IMR-90 (cell line): ENCODE measurements at regions not wholly inside any gene's neighbourhood (a gene's known extent, or its start where the extent isn't known, plus 50 kb on each side); places are given as distances from the start of the nearest gene placed in this dataset.

ENCODE experiments used
- ATAC-seq: fragments of 200-7000 bp; cut with Tn5 transposase; 2 replicates; pipeline ENCODE4 v1.9.1; 2020; ENCODE audit warnings: low read depth, mild to moderate bottlenecking, moderate library complexity
- BruUV-seq: library from RNA; stranded (reverse); fragments of 400-500 nt; replicated peaks from 2 replicates; lab custom pipeline; 2021; lab: Mats Ljungman, UMichigan
- CTCF ChIA-PET: fragments of 300-600 bp; formaldehyde crosslinking; extraction: SDS; loops from one replicate; lab custom pipeline; 2021; ENCODE audit warnings: antibody characterized with exemption; lab: Yijun Ruan, JAX
- POLR2A ChIA-PET: fragments of 300-600 bp; sonication (Branson Sonifier 250); formaldehyde crosslinking; loops from one replicate; lab custom pipeline; 2022; ENCODE audit warnings: antibody characterized with exemption; ENCODE audit not compliant: unreplicated experiment; lab: Charles Lee
- DNase-seq: peaks from one replicate; pipeline ENCODE4 v3.0.0; 2013
- H2AFZ ChIP-seq: replicated peaks from 2 replicates; pipeline ENCODE3; 2013; ENCODE audit warnings: low read length, mild to moderate bottlenecking; ENCODE audit not compliant: poor library complexity
- H2AK5ac ChIP-seq: 2 replicates; pipeline ENCODE4 v1.6.1; 2013; ENCODE audit warnings: low read depth, low read length, inconsistent platforms
- H2AK9ac ChIP-seq: replicated peaks from 2 replicates; pipeline ENCODE3; 2013; ENCODE audit warnings: mild to moderate bottlenecking, low read depth, low read length, moderate library complexity; ENCODE audit not compliant: poor library complexity
- H2BK120ac ChIP-seq: 2 replicates; pipeline ENCODE4 v1.6.1; 2013; ENCODE audit warnings: low read depth, low read length, inconsistent platforms
- H2BK15ac ChIP-seq: 3 replicates; pipeline ENCODE4 v1.6.1; 2013; ENCODE audit warnings: low read depth, low read length, inconsistent platforms
- H2BK20ac ChIP-seq: 2 replicates; pipeline ENCODE4 v1.6.1; 2013; ENCODE audit warnings: low read depth, mild to moderate bottlenecking, inconsistent platforms, low read length, moderate library complexity
- H2BK5ac ChIP-seq: 2 replicates; pipeline ENCODE4 v1.6.1; 2013; ENCODE audit warnings: mild to moderate bottlenecking, low read depth, low read length, inconsistent platforms; ENCODE audit not compliant: poor library complexity, severe bottlenecking
- H3K14ac ChIP-seq: replicated peaks from 2 replicates; pipeline ENCODE4 v1.6.1; 2013; ENCODE audit warnings: low read depth, low read length, inconsistent platforms
- H3K18ac ChIP-seq: 2 replicates; pipeline ENCODE4 v1.6.1; 2013; ENCODE audit warnings: low read depth, low read length, control low read depth
- H3K23ac ChIP-seq: 2 replicates; pipeline ENCODE4 v1.6.1; 2013; ENCODE audit warnings: low read depth, low read length, inconsistent platforms
- H3K27ac ChIP-seq: 2 replicates; pipeline ENCODE4 v1.5.1; 2013; ENCODE audit warnings: mild to moderate bottlenecking, control low read depth, low read length; ENCODE audit not compliant: insufficient read depth
- H3K27me3 ChIP-seq: 2 replicates; pipeline ENCODE4 v1.6.1; 2013; ENCODE audit warnings: low read length; ENCODE audit not compliant: control insufficient read depth, insufficient read depth
- H3K36me3 ChIP-seq: 2 replicates; pipeline ENCODE4 v1.6.1; 2013; ENCODE audit warnings: low read length, mixed read lengths; ENCODE audit not compliant: control insufficient read depth, insufficient read depth
- H3K4ac ChIP-seq: 2 replicates; pipeline ENCODE4 v1.6.1; 2013; ENCODE audit warnings: low read depth, low read length, inconsistent platforms
- H3K4me1 ChIP-seq: 2 replicates; pipeline ENCODE4 v1.6.1; 2013; ENCODE audit warnings: low read length, mixed read lengths; ENCODE audit not compliant: control insufficient read depth, insufficient read depth
- H3K4me2 ChIP-seq: 2 replicates; pipeline ENCODE4 v1.6.1; 2013; ENCODE audit warnings: low read depth, mild to moderate bottlenecking, control low read depth, low read length, moderate library complexity
- H3K4me3 ChIP-seq: 2 replicates; pipeline ENCODE4 v1.5.1; 2013; ENCODE audit warnings: low read depth, mild to moderate bottlenecking, control low read depth, low read length, moderate library complexity; ENCODE audit not compliant: insufficient read depth
- H3K56ac ChIP-seq: 2 replicates; pipeline ENCODE4 v1.6.1; 2013; ENCODE audit warnings: low read length, inconsistent platforms; ENCODE audit not compliant: insufficient read depth; ENCODE audit errors: extremely low read depth
- H3K79me1 ChIP-seq, 2 experiments: 2 replicates each; pipeline ENCODE4 v1.6.1; 2013; ENCODE audit warnings: low read length in 2 of 2, inconsistent platforms in 1 of 2, low read depth in 1 of 2
- H3K9ac ChIP-seq: 2 replicates; pipeline ENCODE4 v1.6.1; 2013; ENCODE audit warnings: low read depth, low read length, control low read depth
- H3K9me1 ChIP-seq: 2 replicates; pipeline ENCODE4 v1.6.1; 2013; ENCODE audit warnings: low read length, inconsistent platforms; ENCODE audit not compliant: insufficient read depth
- H3K9me3 ChIP-seq: 2 replicates; pipeline ENCODE4 v1.6.1; 2013; ENCODE audit warnings: low read length; ENCODE audit not compliant: control insufficient read depth, insufficient read depth
- H4K20me1 ChIP-seq: 2 replicates; pipeline ENCODE4 v1.6.1; 2013; ENCODE audit warnings: low read length, inconsistent platforms; ENCODE audit not compliant: insufficient read depth
- H4K5ac ChIP-seq: 2 replicates; pipeline ENCODE4 v1.6.1; 2013; ENCODE audit warnings: mild to moderate bottlenecking, low read depth, low read length, control low read depth
- H4K8ac ChIP-seq, 2 experiments: 2 replicates each; pipeline ENCODE4 v1.6.1; 2013; ENCODE audit warnings: low read depth in 2 of 2, low read length in 2 of 2, control low read depth in 1 of 2, inconsistent platforms in 1 of 2
- H4K91ac ChIP-seq: 2 replicates; pipeline ENCODE4 v1.6.1; 2013; ENCODE audit warnings: low read depth, low read length, inconsistent platforms; ENCODE audit not compliant: insufficient read depth
- BHLHE40 ChIP-seq: fragments of 150-350 bp; IDR thresholded peaks from 2 replicates; pipeline ENCODE4 v1.6.1; 2016; ENCODE audit warnings: mild to moderate bottlenecking, low read depth, low read length
- CEBPB ChIP-seq: IDR thresholded peaks from 2 replicates; pipeline ENCODE4 v1.6.1; 2012; ENCODE audit warnings: low read depth, low read length, improper control_type of control experiment
- CHD1 ChIP-seq: IDR thresholded peaks from 2 replicates; pipeline ENCODE4 v1.6.1; 2012; ENCODE audit warnings: low read depth, low read length, improper control_type of control experiment
- FOS ChIP-seq: fragments of 150-350 bp; IDR thresholded peaks from 2 replicates; pipeline ENCODE4 v1.6.1; 2016; ENCODE audit warnings: low read depth, low read length
- MAFK ChIP-seq: IDR thresholded peaks from 2 replicates; pipeline ENCODE4 v1.6.1; 2012; ENCODE audit warnings: low read depth, low read length, improper control_type of control experiment
- MAZ ChIP-seq: IDR thresholded peaks from 2 replicates; pipeline ENCODE4 v1.6.1; 2012; ENCODE audit warnings: low read depth, mild to moderate bottlenecking, low read length, improper control_type of control experiment, moderate library complexity, borderline replicate concordance
- MXI1 ChIP-seq: IDR thresholded peaks from 2 replicates; pipeline ENCODE4 v1.6.1; 2012; ENCODE audit warnings: low read depth, mild to moderate bottlenecking, low read length, moderate library complexity, borderline replicate concordance
- NFE2L2 ChIP-seq: fragments of 150-350 bp; IDR thresholded peaks from 2 replicates; pipeline ENCODE4 v1.6.1; 2016; ENCODE audit warnings: low read depth, mild to moderate bottlenecking, low read length
- POLR2A ChIP-seq: IDR thresholded peaks from 2 replicates; pipeline ENCODE4 v1.6.1; 2012; ENCODE audit warnings: mild to moderate bottlenecking, low read depth, low read length
- RAD21 ChIP-seq: IDR thresholded peaks from 2 replicates; pipeline ENCODE4 v1.6.1; 2012; ENCODE audit warnings: low read length, improper control_type of control experiment
- RCOR1 ChIP-seq: IDR thresholded peaks from 2 replicates; pipeline ENCODE4 v1.6.1; 2012; ENCODE audit warnings: mild to moderate bottlenecking, low read length, improper control_type of control experiment; ENCODE audit not compliant: insufficient replicate concordance
- RFX5 ChIP-seq: IDR thresholded peaks from 2 replicates; pipeline ENCODE4 v1.8.0; 2012; ENCODE audit warnings: low read depth, mild to moderate bottlenecking, low read length, moderate library complexity
- SMC3 ChIP-seq: fragments of 150-350 bp; IDR thresholded peaks from 2 replicates; pipeline ENCODE4 v1.6.1; 2016; ENCODE audit warnings: low read depth, mild to moderate bottlenecking, antibody characterized with exemption, low read length, moderate library complexity
- whole genome bisulfite sequencing, 2 experiments: methylation state at CpG; one replicate each; pipeline versions ENCODE4 v1.1.5 to v1.1.7; 2013; ENCODE audit warnings: missing lambda C conversion rate in 2 of 2; ENCODE audit not compliant: insufficient read length in 1 of 2; ENCODE audit errors: extremely low coverage in 2 of 2; 5-methylcytosine and 5-hydroxymethylcytosine counted together
- dilution Hi-C: fragments of 300-500 bp; cut with HindIII; formaldehyde crosslinking; loops from one replicate; pipeline ENCODE4 v1.14.3; 2018; ENCODE audit warnings: low sequenced_read_pairs; ENCODE audit not compliant: unreplicated experiment
- in situ Hi-C: fragments of 300-500 bp; cut with MboI; formaldehyde crosslinking; loops from 3 replicates; pipeline ENCODE4 v1.14.3; 2019; ENCODE audit warnings: low sequenced_read_pairs, inconsistent platforms, mixed read lengths
- intact Hi-C: fragments of 100-400 bp; cut with micrococcal nuclease; formaldehyde crosslinking; loops from 2 replicates; pipeline ENCODE4 v1.10.0; 2022
- TF ChIP-seq, protein P1 (sequence below): conservative IDR thresholded peaks from 2 replicates; pipeline ENCODE4 v1.5.1; 2012; ENCODE audit warnings: mild to moderate bottlenecking, low read depth, low read length, improper control_type of control experiment
- TF ChIP-seq, protein P2 (sequence below): fragments of 150-350 bp; IDR thresholded peaks from 2 replicates; pipeline ENCODE4 v1.6.1; 2017; ENCODE audit warnings: mild to moderate bottlenecking, antibody characterized with exemption, low read length, low read depth
- TF ChIP-seq, protein P3 (sequence below): fragments of 150-350 bp; IDR thresholded peaks from 2 replicates; pipeline ENCODE4 v1.6.1; 2016; ENCODE audit warnings: low read depth, mild to moderate bottlenecking, low read length, moderate library complexity, borderline replicate concordance

DNA sequence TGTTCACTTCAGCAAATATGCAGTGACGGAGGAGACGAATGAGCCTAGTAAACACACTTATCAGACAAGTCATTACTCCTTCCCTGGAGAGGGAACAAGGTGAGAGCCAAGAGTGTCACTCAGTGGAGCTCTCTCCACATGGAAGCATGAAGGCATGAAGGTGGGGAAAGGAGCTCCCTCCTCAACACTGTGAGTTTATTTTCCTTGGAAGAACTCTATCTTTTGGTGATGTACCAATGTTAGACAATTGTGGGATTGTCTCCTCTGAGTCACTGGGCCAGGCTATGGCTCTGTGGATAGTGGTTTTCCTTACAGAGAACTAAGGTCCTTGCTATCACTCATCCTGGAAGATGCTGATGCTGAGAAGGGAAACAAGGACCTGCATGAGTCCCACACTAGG lies 200.2 kb downstream of the CPEB2 start:
- in situ Hi-C loops (no loop called here), intact Hi-C loops (no loop called here), dilution Hi-C loops (no loop called here)
- no peak overlapping the region for H4K91ac ChIP-seq
- H4K8ac ChIP-seq, result no peak overlapping the region
- no peak overlapping the region for H3K23ac ChIP-seq
- ATAC-seq, result 0 out of 2 replicates have a peak, but pooled peaks have one; percentile 11
- WGBS, 2 experiments, result no CpG with 5 or more reads among the region's 2 CpGs
- no peaks in the 10 kb centered on the region for H3K9me1 ChIP-seq
- H3K36me3 ChIP-seq, result no peaks in the 10 kb centered on the region
- no peaks in the 10 kb centered on the region for H4K20me1 ChIP-seq
- no peak overlapping the region for H2AK9ac ChIP-seq
- H2AFZ ChIP-seq, result no peak overlapping the region
- no peak overlapping the region for H3K14ac ChIP-seq
- no peaks in the 10 kb centered on the region for H3K79me1 ChIP-seq
- POLR2A ChIA-PET, result no interaction called here
- H4K5ac ChIP-seq, result no peak overlapping the region
- H3K9me3 ChIP-seq, result peaks cover 2% of the 10 kb centered on the region; the same call in 1 of the 2 replicates
- no peak overlapping the region for H2BK15ac ChIP-seq
- H3K4me3 ChIP-seq, result no peak overlapping the region
- H2AK5ac ChIP-seq, result no peak overlapping the region
- H2BK5ac ChIP-seq, result no peak overlapping the region
- H3K27me3 ChIP-seq, result 0 out of 2 replicates have a peak, but pooled peaks cover 1% of the 10 kb centered on the region
- no TSS peak for BruUV-seq
- no peak overlapping the region for H3K9ac ChIP-seq
- TF ChIP-seq BHLHE40, result no peak
- no peak for TF ChIP-seq FOS
- TF ChIP-seq MXI1, result no peak
- TF ChIP-seq, protein P1, sequence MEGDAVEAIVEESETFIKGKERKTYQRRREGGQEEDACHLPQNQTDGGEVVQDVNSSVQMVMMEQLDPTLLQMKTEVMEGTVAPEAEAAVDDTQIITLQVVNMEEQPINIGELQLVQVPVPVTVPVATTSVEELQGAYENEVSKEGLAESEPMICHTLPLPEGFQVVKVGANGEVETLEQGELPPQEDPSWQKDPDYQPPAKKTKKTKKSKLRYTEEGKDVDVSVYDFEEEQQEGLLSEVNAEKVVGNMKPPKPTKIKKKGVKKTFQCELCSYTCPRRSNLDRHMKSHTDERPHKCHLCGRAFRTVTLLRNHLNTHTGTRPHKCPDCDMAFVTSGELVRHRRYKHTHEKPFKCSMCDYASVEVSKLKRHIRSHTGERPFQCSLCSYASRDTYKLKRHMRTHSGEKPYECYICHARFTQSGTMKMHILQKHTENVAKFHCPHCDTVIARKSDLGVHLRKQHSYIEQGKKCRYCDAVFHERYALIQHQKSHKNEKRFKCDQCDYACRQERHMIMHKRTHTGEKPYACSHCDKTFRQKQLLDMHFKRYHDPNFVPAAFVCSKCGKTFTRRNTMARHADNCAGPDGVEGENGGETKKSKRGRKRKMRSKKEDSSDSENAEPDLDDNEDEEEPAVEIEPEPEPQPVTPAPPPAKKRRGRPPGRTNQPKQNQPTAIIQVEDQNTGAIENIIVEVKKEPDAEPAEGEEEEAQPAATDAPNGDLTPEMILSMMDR, result no peak
- TF ChIP-seq, protein P2, sequence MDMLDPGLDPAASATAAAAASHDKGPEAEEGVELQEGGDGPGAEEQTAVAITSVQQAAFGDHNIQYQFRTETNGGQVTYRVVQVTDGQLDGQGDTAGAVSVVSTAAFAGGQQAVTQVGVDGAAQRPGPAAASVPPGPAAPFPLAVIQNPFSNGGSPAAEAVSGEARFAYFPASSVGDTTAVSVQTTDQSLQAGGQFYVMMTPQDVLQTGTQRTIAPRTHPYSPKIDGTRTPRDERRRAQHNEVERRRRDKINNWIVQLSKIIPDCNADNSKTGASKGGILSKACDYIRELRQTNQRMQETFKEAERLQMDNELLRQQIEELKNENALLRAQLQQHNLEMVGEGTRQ, result no peak
- TF ChIP-seq NFE2L2, result no peak
- TF ChIP-seq POLR2A, result no peak
- TF ChIP-seq, protein P3, sequence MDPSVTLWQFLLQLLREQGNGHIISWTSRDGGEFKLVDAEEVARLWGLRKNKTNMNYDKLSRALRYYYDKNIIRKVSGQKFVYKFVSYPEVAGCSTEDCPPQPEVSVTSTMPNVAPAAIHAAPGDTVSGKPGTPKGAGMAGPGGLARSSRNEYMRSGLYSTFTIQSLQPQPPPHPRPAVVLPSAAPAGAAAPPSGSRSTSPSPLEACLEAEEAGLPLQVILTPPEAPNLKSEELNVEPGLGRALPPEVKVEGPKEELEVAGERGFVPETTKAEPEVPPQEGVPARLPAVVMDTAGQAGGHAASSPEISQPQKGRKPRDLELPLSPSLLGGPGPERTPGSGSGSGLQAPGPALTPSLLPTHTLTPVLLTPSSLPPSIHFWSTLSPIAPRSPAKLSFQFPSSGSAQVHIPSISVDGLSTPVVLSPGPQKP, result no peak
- TF ChIP-seq MAZ, result no peak
- no peak for TF ChIP-seq CHD1
- TF ChIP-seq CEBPB, result no peak
- TF ChIP-seq MAFK, result no peak
- TF ChIP-seq RFX5, result no peak
- no peak for TF ChIP-seq RAD21
- TF ChIP-seq SMC3, result no peak
- TF ChIP-seq RCOR1, result no peak
- H2BK20ac ChIP-seq, result no peak overlapping the region
- no peaks in the 10 kb centered on the region for H3K4me1 ChIP-seq
- peak; percentile 23 for DNase-seq
- no peak overlapping the region for H3K4ac ChIP-seq
- H3K4me2 ChIP-seq, result no peak overlapping the region
- no peak overlapping the region for H3K56ac ChIP-seq
- H2BK120ac ChIP-seq, result no peak overlapping the region
- no peak overlapping the region for H3K27ac ChIP-seq
- H3K18ac ChIP-seq, result no peak overlapping the region
- CTCF ChIA-PET, result no interaction called here
